ENCODE measurements at regions not wholly inside any gene's neighbourhood (a gene's known extent, or its start where the extent isn't known, plus 50 kb on each side); places are given as distances from the start of the nearest gene placed in this dataset.
"Not testable (repeated sequence)": the region's sequence is repeated elsewhere in the genome, so short reads cannot be mapped to it uniquely, and the experiment has no call there.

GRCh38 chr7:9324513-9324912, 891.1 kb downstream of the NXPH1 start:
- no peak for DNase-seq (ENCODE audit: low read depth)
- TF ChIP-seq CTCF (conservative IDR thresholded peaks at IDR 0.05; ENCODE audit: control insufficient read depth, insufficient read depth, low read depth, low read length) = no peak
- no peak overlapping the region for H3K4me3 ChIP-seq (ENCODE audit: control insufficient read depth, low read depth, low read length)

- H3K4me3 ChIP-seq (ENCODE audit: control insufficient read depth, low read depth, low read length) = no peak overlapping the region
- DNase-seq (ENCODE audit: low read depth) = no peak
- no peak for TF ChIP-seq CTCF (conservative IDR thresholded peaks at IDR 0.05; ENCODE audit: control insufficient read depth, insufficient read depth, low read depth, low read length)
Observed at GRCh38 chr7:9328296-9328695, 894.9 kb downstream of the NXPH1 start.

GRCh38 chr7:9349625-9350024, 916.2 kb downstream of the NXPH1 start:
- no peak overlapping the region for H3K4me3 ChIP-seq (ENCODE audit: control insufficient read depth, low read depth, low read length)
- no peak for TF ChIP-seq CTCF (conservative IDR thresholded peaks at IDR 0.05; ENCODE audit: control insufficient read depth, insufficient read depth, low read depth, low read length)
- no peak for DNase-seq (ENCODE audit: low read depth)

GRCh38 chr7:9391221-9391620, 957.8 kb downstream of the NXPH1 start:
- H3K4me3 ChIP-seq (ENCODE audit: control insufficient read depth, low read depth, low read length) = no peak overlapping the region
- no peak for DNase-seq (ENCODE audit: low read depth)
- no peak for TF ChIP-seq CTCF (conservative IDR thresholded peaks at IDR 0.05; ENCODE audit: control insufficient read depth, insufficient read depth, low read depth, low read length)

- TF ChIP-seq CTCF (conservative IDR thresholded peaks at IDR 0.05; ENCODE audit: control insufficient read depth, insufficient read depth, low read depth, low read length) = no peak
- H3K4me3 ChIP-seq (ENCODE audit: control insufficient read depth, low read depth, low read length) = no peak overlapping the region
- no peak for DNase-seq (ENCODE audit: low read depth)
Observed at GRCh38 chr7:9391984-9392383, 958.6 kb downstream of the NXPH1 start.

GRCh38 chr7:9404386-9404785, 971.0 kb downstream of the NXPH1 start:
- H3K4me3 ChIP-seq (ENCODE audit: control insufficient read depth, low read depth, low read length); DNase-seq (ENCODE audit: low read depth): not testable (repeated sequence)

GRCh38 chr7:9407816-9408215, 974.4 kb downstream of the NXPH1 start:
- no peak for TF ChIP-seq CTCF (conservative IDR thresholded peaks at IDR 0.05; ENCODE audit: control insufficient read depth, insufficient read depth, low read depth, low read length)
- no peak overlapping the region for H3K4me3 ChIP-seq (ENCODE audit: control insufficient read depth, low read depth, low read length)
- DNase-seq (ENCODE audit: low read depth) = no peak

All from fibroblast of mammary gland (primary cell).